Mesenchymal stem cell (in vitro differentiated cells and primary cell): ENCODE measurements at regions not wholly inside any gene's neighbourhood (a gene's known extent, or its start where the extent isn't known, plus 50 kb on each side); places are given as distances from the start of the nearest gene placed in this dataset.

ENCODE experiments used
- DNase-seq: peaks from one replicate; pipeline ENCODE4 v3.0.0-alpha.2; 2013
- H2AFZ ChIP-seq: one replicate; pipeline ENCODE4 v1.6.1; 2013; ENCODE audit warnings: low read depth, mild to moderate bottlenecking, control low read depth, inconsistent platforms, low read length, moderate library complexity
- H2AK5ac ChIP-seq: 2 replicates; pipeline ENCODE4 v1.6.1; 2013; ENCODE audit warnings: low read length, moderate library complexity, mild to moderate bottlenecking, inconsistent platforms; ENCODE audit not compliant: severe bottlenecking
- H2BK120ac ChIP-seq: one replicate; pipeline ENCODE4 v1.6.1; 2013; ENCODE audit warnings: low read depth, mild to moderate bottlenecking, inconsistent platforms, low read length, moderate library complexity
- H2BK12ac ChIP-seq, 2 experiments: one replicate each; pipeline ENCODE4 v1.6.1; 2013; ENCODE audit warnings: inconsistent platforms in 2 of 2, low read length in 2 of 2, mild to moderate bottlenecking in 2 of 2, moderate library complexity in 2 of 2, control low read depth in 1 of 2
- H2BK15ac ChIP-seq: one replicate; pipeline ENCODE4 v1.6.1; 2013; ENCODE audit warnings: mild to moderate bottlenecking, low read depth, inconsistent platforms; ENCODE audit not compliant: poor library complexity, severe bottlenecking
- H2BK5ac ChIP-seq: 2 replicates; pipeline ENCODE4 v1.6.1; 2013; ENCODE audit warnings: low read depth, mild to moderate bottlenecking, low read length, control low read depth, inconsistent platforms; ENCODE audit not compliant: poor library complexity, severe bottlenecking
- H3K14ac ChIP-seq, 2 experiments: one replicate each; pipeline ENCODE4 v1.6.1; 2013; ENCODE audit warnings: inconsistent platforms in 2 of 2, low read length in 2 of 2, control low read depth in 1 of 2, mild to moderate bottlenecking in 1 of 2, moderate library complexity in 1 of 2
- H3K18ac ChIP-seq, 2 experiments: one replicate each; pipeline ENCODE4 v1.6.1; 2013; ENCODE audit warnings: inconsistent platforms in 2 of 2, low read length in 2 of 2, control low read depth in 1 of 2, low read depth in 1 of 2, mild to moderate bottlenecking in 1 of 2
- H3K23ac ChIP-seq, 2 experiments: one replicate each; pipeline ENCODE4 v1.6.1; 2013; ENCODE audit warnings: inconsistent platforms in 2 of 2, low read length in 2 of 2, mild to moderate bottlenecking in 2 of 2, moderate library complexity in 2 of 2, control low read depth in 1 of 2
- H3K27ac ChIP-seq: 2 replicates; pipeline ENCODE4 v1.5.1; 2013; ENCODE audit warnings: mild to moderate bottlenecking, moderate library complexity, low read length, control low read depth, inconsistent platforms; ENCODE audit not compliant: poor library complexity, severe bottlenecking
- H3K27me3 ChIP-seq, 2 experiments: 2 replicates each; pipeline versions ENCODE4 v1.6.1 to v1.7.0; 2013; ENCODE audit warnings: low read length in 2 of 2, mild to moderate bottlenecking in 2 of 2, moderate library complexity in 2 of 2, control low read depth in 1 of 2, inconsistent platforms in 1 of 2; ENCODE audit not compliant: control insufficient read depth in 1 of 2, insufficient read depth in 1 of 2
- H3K36me3 ChIP-seq, 2 experiments: 2 replicates each; pipeline versions ENCODE4 v1.6.1 to v1.7.0; 2013; ENCODE audit warnings: low read length in 2 of 2, control low read depth in 1 of 2, inconsistent platforms in 1 of 2, low read depth in 1 of 2, mild to moderate bottlenecking in 1 of 2; ENCODE audit not compliant: insufficient read depth in 2 of 2, control insufficient read depth in 1 of 2
- H3K4ac ChIP-seq, 2 experiments: one replicate each; pipeline ENCODE4 v1.6.1; 2013; ENCODE audit warnings: inconsistent platforms in 2 of 2, low read length in 2 of 2, mild to moderate bottlenecking in 2 of 2, moderate library complexity in 2 of 2, control low read depth in 1 of 2, low read depth in 1 of 2
- H3K4me1 ChIP-seq: 2 replicates; pipeline ENCODE4 v1.6.1; 2013; ENCODE audit warnings: low read depth, low read length, control low read depth; ENCODE audit not compliant: control insufficient read depth, insufficient read depth
- H3K4me2 ChIP-seq: 2 replicates; pipeline ENCODE4 v1.6.1; 2013; ENCODE audit warnings: low read length, mild to moderate bottlenecking, inconsistent platforms; ENCODE audit not compliant: poor library complexity, severe bottlenecking
- H3K4me3 ChIP-seq, 2 experiments: 2 replicates each; pipeline versions ENCODE4 v1.5.1 to v1.7.0; 2013; ENCODE audit warnings: low read length in 2 of 2, mild to moderate bottlenecking in 2 of 2, control low read depth in 1 of 2, low read depth in 1 of 2; ENCODE audit not compliant: insufficient read depth in 1 of 2
- H3K79me1 ChIP-seq: replicated peaks from 2 replicates; pipeline ENCODE4 v1.6.1; 2013; ENCODE audit warnings: mild to moderate bottlenecking, control low read depth, low read length, inconsistent platforms; ENCODE audit not compliant: poor library complexity, severe bottlenecking
- H3K9ac ChIP-seq: 2 replicates; pipeline ENCODE4 v1.7.0; 2013; ENCODE audit warnings: mild to moderate bottlenecking, low read length, moderate library complexity
- H3K9me3 ChIP-seq: 2 replicates; pipeline ENCODE4 v1.7.0; 2013; ENCODE audit warnings: mild to moderate bottlenecking, low read length; ENCODE audit not compliant: control insufficient read depth
- H4K8ac ChIP-seq: one replicate; pipeline ENCODE4 v1.6.1; 2013; ENCODE audit warnings: inconsistent platforms, mild to moderate bottlenecking, low read length, moderate library complexity
- H4K91ac ChIP-seq: one replicate; pipeline ENCODE4 v1.6.1; 2013; ENCODE audit warnings: mild to moderate bottlenecking, low read length, inconsistent platforms
- WGBS: methylation state at CpG from one replicate; pipeline ENCODE4 v1.1.7; 2013; ENCODE audit warnings: mixed read lengths; 5-methylcytosine and 5-hydroxymethylcytosine counted together

- H3K27me3 ChIP-seq: no peaks in the 10 kb centered on the region
- no peak overlapping the region for H3K4me2 ChIP-seq
- H2AFZ ChIP-seq: no peak overlapping the region
- no peak overlapping the region for H4K8ac ChIP-seq
- no peak overlapping the region for H4K91ac ChIP-seq
- H3K4me3 ChIP-seq: no peak overlapping the region
- no peaks in the 10 kb centered on the region for H3K36me3 ChIP-seq
- peak; percentile 10 for DNase-seq
- no peak overlapping the region for H3K4ac ChIP-seq
- H2BK15ac ChIP-seq: no peak overlapping the region
- WGBS: 8% methylated on average over 1 of the region's 3 CpGs
- no peak overlapping the region for H2BK5ac ChIP-seq
- no peak overlapping the region for H3K18ac ChIP-seq
- H3K9me3 ChIP-seq: peaks cover 13% of the 10 kb centered on the region
- no peak overlapping the region for H2AK5ac ChIP-seq
- H3K23ac ChIP-seq: no peak overlapping the region
- no peak overlapping the region for H2BK120ac ChIP-seq
- no peak overlapping the region for H3K27ac ChIP-seq
- H2BK12ac ChIP-seq: no peak overlapping the region
- H3K9ac ChIP-seq: no peak overlapping the region
- no peak overlapping the region for H3K14ac ChIP-seq
- H3K4me1 ChIP-seq: no peaks in the 10 kb centered on the region
- no peaks in the 10 kb centered on the region for H3K79me1 ChIP-seq
Measured at GRCh38 chr4:186854256-186854655, 130.6 kb upstream of the FAT1 start.

GRCh38 chr4:186855111-186855510, 131.5 kb upstream of the FAT1 start:
- H4K8ac ChIP-seq: no peak overlapping the region
- 100% methylated on average over 1 of the region's 1 CpG for WGBS
- H3K4me2 ChIP-seq: no peak overlapping the region
- H2AK5ac ChIP-seq: no peak overlapping the region
- H3K27ac ChIP-seq: no peak overlapping the region
- peaks cover 11% of the 10 kb centered on the region for H3K9me3 ChIP-seq
- no peak overlapping the region for H2AFZ ChIP-seq
- no peak overlapping the region for H3K18ac ChIP-seq
- H2BK5ac ChIP-seq: no peak overlapping the region
- DNase-seq: no peak
- no peaks in the 10 kb centered on the region for H3K36me3 ChIP-seq
- H2BK12ac ChIP-seq: no peak overlapping the region
- H2BK15ac ChIP-seq: no peak overlapping the region
- H2BK120ac ChIP-seq: no peak overlapping the region
- H3K14ac ChIP-seq: no peak overlapping the region
- no peaks in the 10 kb centered on the region for H3K79me1 ChIP-seq
- H3K4me3 ChIP-seq: no peak overlapping the region
- no peaks in the 10 kb centered on the region for H3K4me1 ChIP-seq
- H3K4ac ChIP-seq: no peak overlapping the region
- no peak overlapping the region for H4K91ac ChIP-seq
- H3K23ac ChIP-seq: no peak overlapping the region
- H3K9ac ChIP-seq: no peak overlapping the region
- H3K27me3 ChIP-seq: no peaks in the 10 kb centered on the region

DNA sequence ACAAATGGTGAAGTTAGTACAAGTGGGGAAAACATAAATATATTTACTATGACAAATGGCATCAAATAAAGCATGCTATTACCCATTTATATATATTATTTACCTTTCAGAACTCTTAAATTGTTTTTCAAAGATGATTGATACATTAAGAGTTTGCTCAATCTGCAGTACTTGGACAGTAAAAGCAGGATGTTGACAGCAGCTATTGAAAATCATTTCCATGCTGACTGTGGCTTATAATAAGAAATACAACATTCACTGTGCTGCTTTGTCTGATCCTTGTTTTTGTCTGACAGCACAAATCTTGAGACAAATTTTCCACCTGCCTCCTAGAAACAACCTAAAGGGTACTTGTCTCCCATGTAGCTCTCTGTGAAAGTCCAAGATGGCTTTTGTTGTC, 134.1 kb upstream of the FAT1 start:
- Histone ChIP-seq H3K4ac (no peak overlapping the region), H3K14ac (no peak overlapping the region), H3K27me3 (no peaks in the 10 kb centered on the region), H2AK5ac (no peak overlapping the region), H2BK5ac (no peak overlapping the region), H3K4me1 (no peaks in the 10 kb centered on the region), H2BK120ac (no peak overlapping the region), H4K8ac (no peak overlapping the region), H2BK12ac (no peak overlapping the region), H3K27ac (no peak overlapping the region), H2AFZ (no peak overlapping the region), H3K79me1 (no peaks in the 10 kb centered on the region), H3K36me3 (no peaks in the 10 kb centered on the region), H4K91ac (no peak overlapping the region), H3K9me3 (no peaks in the 10 kb centered on the region), H3K4me2 (no peak overlapping the region), H2BK15ac (no peak overlapping the region), H3K9ac (no peak overlapping the region), H3K4me3 (no peak overlapping the region), H3K18ac (no peak overlapping the region), H3K23ac (no peak overlapping the region)
- DNase-seq: no peak

DNA sequence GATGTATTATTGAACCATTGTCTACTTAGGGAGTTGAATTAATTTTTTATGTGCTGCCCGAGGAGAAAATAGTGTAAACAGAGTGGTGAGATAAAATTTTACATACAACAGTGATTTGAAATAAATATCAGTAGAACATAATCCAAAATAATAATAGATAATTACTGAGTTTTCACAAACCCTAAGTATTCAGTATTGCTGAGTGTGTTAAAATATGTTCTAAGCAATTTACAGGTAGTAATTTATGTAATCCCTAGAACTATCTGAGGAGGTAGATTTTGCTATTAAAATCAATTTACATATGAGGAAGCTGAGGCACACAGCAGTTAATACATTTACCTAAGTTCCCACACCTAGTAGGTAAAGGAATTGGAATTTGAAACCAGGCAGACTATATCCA, 134.7 kb upstream of the FAT1 start:
- no peak overlapping the region for H2BK15ac ChIP-seq
- H3K79me1 ChIP-seq: no peaks in the 10 kb centered on the region
- no peak overlapping the region for H3K18ac ChIP-seq
- no peak overlapping the region for H4K8ac ChIP-seq
- H2BK5ac ChIP-seq: no peak overlapping the region
- no peak overlapping the region for H3K4me2 ChIP-seq
- H2AK5ac ChIP-seq: no peak overlapping the region
- H2BK120ac ChIP-seq: no peak overlapping the region
- no peaks in the 10 kb centered on the region for H3K9me3 ChIP-seq
- H3K14ac ChIP-seq: no peak overlapping the region
- no peak overlapping the region for H3K4me3 ChIP-seq
- no peak overlapping the region for H2BK12ac ChIP-seq
- no peaks in the 10 kb centered on the region for H3K27me3 ChIP-seq
- no peaks in the 10 kb centered on the region for H3K4me1 ChIP-seq
- H3K23ac ChIP-seq: no peak overlapping the region
- no peak for DNase-seq
- WGBS: no CpG with 5 or more reads among the region's 1 CpG
- H4K91ac ChIP-seq: no peak overlapping the region
- H3K4ac ChIP-seq: no peak overlapping the region
- no peak overlapping the region for H3K27ac ChIP-seq
- H3K9ac ChIP-seq: no peak overlapping the region
- no peak overlapping the region for H2AFZ ChIP-seq
- H3K36me3 ChIP-seq: no peaks in the 10 kb centered on the region
